B cell (primary cell): ENCODE measurements at regions not wholly inside any gene's neighbourhood (a gene's known extent, or its start where the extent isn't known, plus 50 kb on each side); places are given as distances from the start of the nearest gene placed in this dataset.
"Not testable (repeated sequence)": the region's sequence is repeated elsewhere in the genome, so short reads cannot be mapped to it uniquely, and the experiment has no call there.

Experiments used
- ATAC-seq: fragments of 200-7000 bp; cut with Tn5 transposase; one replicate; pipeline ENCODE4 v1.10.0; 2021; ENCODE audit warnings: low read depth, mild to moderate bottlenecking, moderate number of reproducible peaks, moderate library complexity
- CTCF ChIA-PET: fragments of 350-600 bp; sonication (Branson Sonifier 250); formaldehyde crosslinking; loops from one replicate; lab custom pipeline; 2021; ENCODE audit warnings: antibody characterized with exemption, inconsistent platforms; lab: Charles Lee
- POLR2A ChIA-PET: fragments of 350-600 bp; sonication (Branson Sonifier 250); formaldehyde crosslinking; loops from one replicate; lab custom pipeline; 2021; ENCODE audit warnings: antibody characterized with exemption; lab: Charles Lee
- DNase-seq: peaks from one replicate; pipeline ENCODE4 v3.0.0; 2013
- H2AFZ ChIP-seq: 2 replicates; pipeline ENCODE4 v1.6.1; 2012; ENCODE audit warnings: mild to moderate bottlenecking, low read depth, low read length; ENCODE audit not compliant: insufficient read depth, poor library complexity, severe bottlenecking
- H3K27ac ChIP-seq, 2 donors: 1 replicate in 1 of 2; 2 replicates in 1 of 2; pipeline ENCODE4 v1.5.1; 2012 to 2013; ENCODE audit warnings: low read length in 2 of 2, mild to moderate bottlenecking in 2 of 2, moderate library complexity in 1 of 2
- H3K27me3 ChIP-seq, 4 experiments: fragments of 200-600 bp in 1 of 4; sonication (generic) in 1 of 4; replicated peaks in 1 of 4; 1 replicate in 2 of 4; 2 replicates in 2 of 4; pipeline versions ENCODE4 v1.6.1 to v1.7.0; 2013 to 2016; ENCODE audit warnings: low read length in 3 of 4, mild to moderate bottlenecking in 2 of 4, mixed read lengths in 1 of 4, moderate library complexity in 1 of 4; ENCODE audit not compliant: insufficient read depth in 4 of 4, control insufficient read depth in 3 of 4; ENCODE audit errors: control extremely low read depth in 1 of 4
- H3K36me3 ChIP-seq, 2 experiments: replicated peaks in 1 of 2; 1 replicate in 1 of 2; 2 replicates in 1 of 2; pipeline versions ENCODE4 v1.6.1 to v1.7.1; 2013; ENCODE audit warnings: low read length in 1 of 2; ENCODE audit not compliant: insufficient read depth in 2 of 2, control insufficient read depth in 1 of 2; ENCODE audit errors: control extremely low read depth in 1 of 2, extremely low read depth in 1 of 2
- H3K4me1 ChIP-seq, 2 donors: fragments of 200-600 bp in 1 of 2; sonication (generic) in 1 of 2; 1 replicate in 1 of 2; 2 replicates in 1 of 2; pipeline versions ENCODE4 v1.5.1 to v1.6.1; 2013 to 2017; ENCODE audit warnings: low read length in 2 of 2; ENCODE audit not compliant: control insufficient read depth in 2 of 2, insufficient read depth in 2 of 2
- H3K4me2 ChIP-seq: replicated peaks from 2 replicates; pipeline ENCODE3; 2012; ENCODE audit warnings: mild to moderate bottlenecking, low read depth, low read length; ENCODE audit not compliant: poor library complexity, severe bottlenecking
- H3K4me3 ChIP-seq, 5 experiments: fragments of 200-600 bp in 1 of 5; sonication (generic) in 1 of 5; 1 replicate in 3 of 5; 2 replicates in 2 of 5; pipeline versions ENCODE4 v1.5.1 to v1.7.0; 2011 to 2016; ENCODE audit warnings: low read length in 4 of 5, mild to moderate bottlenecking in 4 of 5, low read depth in 2 of 5, control low read depth in 1 of 5, moderate library complexity in 1 of 5; ENCODE audit not compliant: insufficient read depth in 1 of 5; ENCODE audit errors: control extremely low read depth in 1 of 5, extremely low read depth in 1 of 5
- H3K79me2 ChIP-seq: fragments of 200-600 bp; sonication (generic); one replicate; pipeline ENCODE4 v1.6.0; 2016; ENCODE audit warnings: low read length; ENCODE audit not compliant: control insufficient read depth, insufficient read depth
- H3K9ac ChIP-seq: fragments of 200-600 bp; sonication (generic); 2 replicates; pipeline ENCODE4 v1.6.1; 2017; ENCODE audit warnings: mild to moderate bottlenecking, low read length, moderate library complexity
- H3K9me3 ChIP-seq, 3 donors: one replicate each; pipeline versions ENCODE4 v1.6.1 to v1.7.1; 2013; ENCODE audit warnings: low read length in 2 of 3; ENCODE audit not compliant: control insufficient read depth in 2 of 3, insufficient read depth in 1 of 3; ENCODE audit errors: control extremely low read depth in 1 of 3
- H4K20me1 ChIP-seq: 2 replicates; pipeline ENCODE4 v1.6.0; 2012; ENCODE audit warnings: mild to moderate bottlenecking, low read length; ENCODE audit not compliant: insufficient read depth, control insufficient read depth, poor library complexity, severe bottlenecking
- H3K27ac Mint-ChIP-seq: one replicate; pipeline ENCODE4 v1.8.0; 2021; ENCODE audit warnings: mixed read lengths
- H3K27me3 Mint-ChIP-seq: one replicate; pipeline ENCODE4 v1.8.0; 2021; ENCODE audit warnings: mixed read lengths
- H3K4me1 Mint-ChIP-seq: one replicate; pipeline ENCODE4 v1.8.0; 2021; ENCODE audit warnings: mixed read lengths
- H3K4me3 Mint-ChIP-seq: one replicate; pipeline ENCODE4 v1.8.0; 2021; ENCODE audit warnings: mixed read lengths
- H3K9me3 Mint-ChIP-seq: one replicate; pipeline ENCODE4 v1.8.0; 2022; ENCODE audit warnings: mixed read lengths; ENCODE audit not compliant: insufficient read depth
- EZH2 ChIP-seq: IDR thresholded peaks from 2 replicates; pipeline ENCODE4 v1.6.1; 2012; ENCODE audit warnings: borderline replicate concordance, low read depth, mild to moderate bottlenecking, moderate library complexity, low read length; ENCODE audit not compliant: insufficient read depth, poor library complexity, severe bottlenecking
- WGBS: methylation state at CpG from one replicate; pipeline ENCODE4 v1.1.5; 2013; ENCODE audit warnings: missing lambda C conversion rate; ENCODE audit not compliant: insufficient coverage; 5-methylcytosine and 5-hydroxymethylcytosine counted together
- intact Hi-C: fragments of 100-400 bp; cut with micrococcal nuclease; formaldehyde crosslinking; loops from one replicate; pipeline ENCODE4 v1.10.0; 2022
- TF ChIP-seq, protein P1 (sequence below): fragments of 200-600 bp; IDR thresholded peaks from one replicate; pipeline ENCODE4 v1.8.0; 2022; ENCODE audit warnings: antibody characterized with exemption, mild to moderate bottlenecking

GRCh38 chrX:65072590-65072989 is 96.3 kb upstream of the ZC4H2 start:
- POLR2A ChIA-PET: no interaction called here
- no peaks in the 10 kb centered on the region for H3K27me3 ChIP-seq
- Mint-ChIP-seq H3K4me1 (no peaks in the 10 kb centered on the region), H3K27ac (no peak overlapping the region), H3K27me3 (no peaks in the 10 kb centered on the region), H3K4me3 (no peak overlapping the region), H3K9me3 (peaks cover 10% of the 10 kb centered on the region)
- H3K4me3 ChIP-seq: no peak overlapping the region
- no peaks in the 10 kb centered on the region for H4K20me1 ChIP-seq
- no peak for DNase-seq
- CTCF ChIA-PET: no interaction called here
- no peak overlapping the region for H3K9ac ChIP-seq
- H3K27ac ChIP-seq: no peak overlapping the region
- H3K36me3 ChIP-seq: peaks cover 0 to 5% of the 10 kb centered on the region in 2 experiments
- no peak overlapping the region for H3K4me2 ChIP-seq
- H3K4me1 ChIP-seq: no peaks in the 10 kb centered on the region
- no peak for ATAC-seq
- H3K79me2 ChIP-seq: no peaks in the 10 kb centered on the region
- no peak for TF ChIP-seq EZH2
- TF ChIP-seq, protein P1, sequence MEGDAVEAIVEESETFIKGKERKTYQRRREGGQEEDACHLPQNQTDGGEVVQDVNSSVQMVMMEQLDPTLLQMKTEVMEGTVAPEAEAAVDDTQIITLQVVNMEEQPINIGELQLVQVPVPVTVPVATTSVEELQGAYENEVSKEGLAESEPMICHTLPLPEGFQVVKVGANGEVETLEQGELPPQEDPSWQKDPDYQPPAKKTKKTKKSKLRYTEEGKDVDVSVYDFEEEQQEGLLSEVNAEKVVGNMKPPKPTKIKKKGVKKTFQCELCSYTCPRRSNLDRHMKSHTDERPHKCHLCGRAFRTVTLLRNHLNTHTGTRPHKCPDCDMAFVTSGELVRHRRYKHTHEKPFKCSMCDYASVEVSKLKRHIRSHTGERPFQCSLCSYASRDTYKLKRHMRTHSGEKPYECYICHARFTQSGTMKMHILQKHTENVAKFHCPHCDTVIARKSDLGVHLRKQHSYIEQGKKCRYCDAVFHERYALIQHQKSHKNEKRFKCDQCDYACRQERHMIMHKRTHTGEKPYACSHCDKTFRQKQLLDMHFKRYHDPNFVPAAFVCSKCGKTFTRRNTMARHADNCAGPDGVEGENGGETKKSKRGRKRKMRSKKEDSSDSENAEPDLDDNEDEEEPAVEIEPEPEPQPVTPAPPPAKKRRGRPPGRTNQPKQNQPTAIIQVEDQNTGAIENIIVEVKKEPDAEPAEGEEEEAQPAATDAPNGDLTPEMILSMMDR: no peak
- intact Hi-C loops: no loop called here
- H3K9me3 ChIP-seq: peaks cover 0 to 20% (median 17%) of the 10 kb centered on the region in 3 donors
- no peak overlapping the region for H2AFZ ChIP-seq

GRCh38 chrX:65058626-65059025 is 82.4 kb upstream of the ZC4H2 start:
- H3K4me1 ChIP-seq, intact Hi-C loops, H2AFZ ChIP-seq, H3K79me2 ChIP-seq, H4K20me1 ChIP-seq, ATAC-seq, H3K27me3 Mint-ChIP-seq, H3K9me3 ChIP-seq, H3K27me3 ChIP-seq, H3K4me2 ChIP-seq, POLR2A ChIA-PET, CTCF ChIA-PET, H3K9me3 Mint-ChIP-seq, DNase-seq, H3K4me3 ChIP-seq, H3K4me1 Mint-ChIP-seq, H3K27ac Mint-ChIP-seq, H3K9ac ChIP-seq, H3K27ac ChIP-seq, H3K4me3 Mint-ChIP-seq, H3K36me3 ChIP-seq: not testable (repeated sequence)
- WGBS: 98% methylated on average over 8 of the region's 14 CpGs
